Activated naive CD8-positive, alpha-beta T cell treated with anti-CD3 and anti-CD28 coated beads, Interleukin-2, amount 50 U/mL, for 24 hours (primary cell): ENCODE measurements at regions not wholly inside any gene's neighbourhood (a gene's known extent, or its start where the extent isn't known, plus 50 kb on each side); places are given as distances from the start of the nearest gene placed in this dataset.

Experiments used
- ATAC-seq: fragments of 150-1000 bp; cut with Tn5 transposase; one replicate; pipeline ENCODE4 v1.10.0; 2021
- DNase-seq: peaks from one replicate; pipeline ENCODE4 v3.0.0; 2021
- H3K27ac Mint-ChIP-seq: one replicate; pipeline ENCODE4 v1.8.0; 2021; ENCODE audit warnings: mild to moderate bottlenecking, mixed read lengths
- H3K27me3 Mint-ChIP-seq: one replicate; pipeline ENCODE4 v1.8.0; 2021; ENCODE audit warnings: mixed read lengths
- H3K36me3 Mint-ChIP-seq: one replicate; pipeline ENCODE4 v1.8.0; 2021; ENCODE audit warnings: low read depth, mixed read lengths
- H3K4me1 Mint-ChIP-seq: one replicate; pipeline ENCODE4 v1.8.0; 2021; ENCODE audit warnings: mixed read lengths
- H3K4me3 Mint-ChIP-seq: one replicate; pipeline ENCODE4 v1.8.0; 2021; ENCODE audit warnings: mild to moderate bottlenecking, moderate library complexity, mixed read lengths
- H3K9me3 Mint-ChIP-seq: one replicate; pipeline ENCODE4 v1.8.0; 2021; ENCODE audit warnings: mixed read lengths

GRCh38 chr6:167643223-167643622 lies 183.5 kb upstream of the AFDN start:
- no peak for DNase-seq
- H3K4me3 Mint-ChIP-seq: no peak overlapping the region
- H3K9me3 Mint-ChIP-seq: no peaks in the 10 kb centered on the region
- no peak overlapping the region for H3K27ac Mint-ChIP-seq
- ATAC-seq: no peak
- H3K4me1 Mint-ChIP-seq: no peaks in the 10 kb centered on the region
- peaks cover 7% of the 10 kb centered on the region for H3K27me3 Mint-ChIP-seq
- no peaks in the 10 kb centered on the region for H3K36me3 Mint-ChIP-seq

- Mint-ChIP-seq H3K4me3 (no peak overlapping the region), H3K27ac (no peak overlapping the region), H3K4me1 (no peaks in the 10 kb centered on the region), H3K9me3 (no peaks in the 10 kb centered on the region), H3K36me3 (no peaks in the 10 kb centered on the region), H3K27me3 (peaks cover 7% of the 10 kb centered on the region)
- ATAC-seq (no peak), DNase-seq (no peak)
Observed at GRCh38 chr6:167643716-167644115, 183.0 kb upstream of the AFDN start.

GRCh38 chr6:167644412-167645132 lies 182.1 kb upstream of the AFDN start:
- H3K4me3 Mint-ChIP-seq: no peak overlapping the region
- ATAC-seq (no peak), DNase-seq (no peak)

GRCh38 chr6:167645368-167645767 lies 181.3 kb upstream of the AFDN start:
- Mint-ChIP-seq H3K4me1 (no peaks in the 10 kb centered on the region), H3K9me3 (no peaks in the 10 kb centered on the region), H3K36me3 (no peaks in the 10 kb centered on the region), H3K27me3 (peaks cover 7% of the 10 kb centered on the region), H3K4me3 (no peak overlapping the region), H3K27ac (no peak overlapping the region)
- DNase-seq (no peak), ATAC-seq (no peak)

More at GRCh38 chr6:167644412-167645132, 182.1 kb upstream of the AFDN start:
- Mint-ChIP-seq H3K4me1 (no peaks in the 10 kb centered on the region), H3K36me3 (no peaks in the 10 kb centered on the region), H3K9me3 (no peaks in the 10 kb centered on the region), H3K27me3 (peaks cover 7% of the 10 kb centered on the region), H3K27ac (no peak overlapping the region)

- DNase-seq (no peak), ATAC-seq (no peak)
- Mint-ChIP-seq H3K36me3 (no peaks in the 10 kb centered on the region), H3K4me1 (no peaks in the 10 kb centered on the region), H3K27ac (no peak overlapping the region), H3K9me3 (no peaks in the 10 kb centered on the region), H3K27me3 (peaks cover 7% of the 10 kb centered on the region), H3K4me3 (no peak overlapping the region)
Observed at GRCh38 chr6:167647306-167647705, 179.4 kb upstream of the AFDN start.

GRCh38 chr6:167647737-167648470 lies 178.8 kb upstream of the AFDN start:
- Mint-ChIP-seq H3K36me3 (no peaks in the 10 kb centered on the region), H3K27ac (no peak overlapping the region), H3K27me3 (peaks cover 7% of the 10 kb centered on the region), H3K9me3 (no peaks in the 10 kb centered on the region), H3K4me1 (no peaks in the 10 kb centered on the region), H3K4me3 (no peak overlapping the region)
- no peak for DNase-seq
- ATAC-seq: no peak

- Mint-ChIP-seq H3K9me3 (no peaks in the 10 kb centered on the region), H3K27ac (no peak overlapping the region), H3K4me3 (no peak overlapping the region), H3K4me1 (no peaks in the 10 kb centered on the region), H3K36me3 (no peaks in the 10 kb centered on the region), H3K27me3 (peaks cover 7% of the 10 kb centered on the region)
- no peak for DNase-seq
- ATAC-seq: no peak
Observed at GRCh38 chr6:167648501-167649278, 178.0 kb upstream of the AFDN start.

GRCh38 chr6:167649476-167649875 lies 177.2 kb upstream of the AFDN start:
- Mint-ChIP-seq H3K36me3 (no peaks in the 10 kb centered on the region), H3K27me3 (peaks cover 7% of the 10 kb centered on the region), H3K27ac (no peak overlapping the region), H3K9me3 (no peaks in the 10 kb centered on the region), H3K4me3 (no peak overlapping the region), H3K4me1 (no peaks in the 10 kb centered on the region)
- DNase-seq (no peak), ATAC-seq (no peak)

- ATAC-seq (no peak), DNase-seq (no peak)
- H3K36me3 Mint-ChIP-seq: no peaks in the 10 kb centered on the region
- no peaks in the 10 kb centered on the region for H3K9me3 Mint-ChIP-seq
- H3K4me1 Mint-ChIP-seq: no peaks in the 10 kb centered on the region
- H3K27me3 Mint-ChIP-seq: peaks cover 2% of the 10 kb centered on the region
- H3K27ac Mint-ChIP-seq: no peak overlapping the region
- no peak overlapping the region for H3K4me3 Mint-ChIP-seq
Observed at GRCh38 chr6:167650730-167651317, 175.9 kb upstream of the AFDN start.

GRCh38 chr6:167651318-167652041 lies 175.2 kb upstream of the AFDN start:
- no peak overlapping the region for H3K4me3 Mint-ChIP-seq
- no peak for ATAC-seq
- H3K4me1 Mint-ChIP-seq: no peaks in the 10 kb centered on the region
- no peak overlapping the region for H3K27ac Mint-ChIP-seq
- DNase-seq: no peak
- no peaks in the 10 kb centered on the region for H3K36me3 Mint-ChIP-seq
- H3K27me3 Mint-ChIP-seq: no peaks in the 10 kb centered on the region
- no peaks in the 10 kb centered on the region for H3K9me3 Mint-ChIP-seq

GRCh38 chr6:167652042-167652700 lies 174.5 kb upstream of the AFDN start:
- no peak for DNase-seq

GRCh38 chr6:167652701-167653095 lies 174.0 kb upstream of the AFDN start:
- no peak for ATAC-seq
- H3K27ac Mint-ChIP-seq: no peak overlapping the region
- no peaks in the 10 kb centered on the region for H3K9me3 Mint-ChIP-seq
- no peaks in the 10 kb centered on the region for H3K27me3 Mint-ChIP-seq
- H3K4me3 Mint-ChIP-seq: no peak overlapping the region
- DNase-seq: no peak
- no peaks in the 10 kb centered on the region for H3K4me1 Mint-ChIP-seq
- no peaks in the 10 kb centered on the region for H3K36me3 Mint-ChIP-seq

More at GRCh38 chr6:167652042-167652700, 174.5 kb upstream of the AFDN start:
- Mint-ChIP-seq H3K4me3 (no peak overlapping the region), H3K27me3 (no peaks in the 10 kb centered on the region), H3K36me3 (no peaks in the 10 kb centered on the region), H3K27ac (no peak overlapping the region), H3K4me1 (no peaks in the 10 kb centered on the region), H3K9me3 (no peaks in the 10 kb centered on the region)
- no peak for ATAC-seq

- peaks cover 2% of the 10 kb centered on the region for H3K4me1 Mint-ChIP-seq
- no peaks in the 10 kb centered on the region for H3K36me3 Mint-ChIP-seq
- H3K9me3 Mint-ChIP-seq: peaks cover 3% of the 10 kb centered on the region
- H3K27ac Mint-ChIP-seq: no peak overlapping the region
- ATAC-seq (no peak), DNase-seq (no peak)
- H3K27me3 Mint-ChIP-seq: no peaks in the 10 kb centered on the region
- no peak overlapping the region for H3K4me3 Mint-ChIP-seq
Observed at GRCh38 chr6:167653561-167653960, 173.2 kb upstream of the AFDN start.

- Mint-ChIP-seq H3K36me3 (no peaks in the 10 kb centered on the region), H3K4me3 (no peak overlapping the region), H3K27ac (no peak overlapping the region), H3K27me3 (no peaks in the 10 kb centered on the region), H3K4me1 (peaks cover 2% of the 10 kb centered on the region), H3K9me3 (peaks cover 3% of the 10 kb centered on the region)
- DNase-seq (no peak), ATAC-seq (no peak)
Observed at GRCh38 chr6:167654389-167654788, 172.3 kb upstream of the AFDN start.
